Stimulated activated CD4-positive, alpha-beta T cell treated with anti-CD3 and anti-CD28 coated beads, Interleukin-4, amount 100 ng/mL, for 4 hours (primary cell): ENCODE measurements at regions not wholly inside any gene's neighbourhood (a gene's known extent, or its start where the extent isn't known, plus 50 kb on each side); places are given as distances from the start of the nearest gene placed in this dataset.

ENCODE experiments used
- DNase-seq, 2 experiments: peaks; one replicate each; pipeline ENCODE4 v3.0.0-alpha.2; 2020

GRCh38 chr17:79164913-79165695 is 90.5 kb downstream of the ENGASE start:
- DNase-seq: no peak

GRCh38 chr17:79164408-79164807 is 89.8 kb downstream of the ENGASE start:
- no peak for DNase-seq

- DNase-seq: no peak
These were observed 88.4 kb downstream of the ENGASE start for GRCh38 chr17:79163071-79163470.

GRCh38 chr17:79162012-79162963 is 87.7 kb downstream of the ENGASE start:
- no peak for DNase-seq

GRCh38 chr17:79160980-79161636 is 86.5 kb downstream of the ENGASE start:
- DNase-seq: no peak

GRCh38 chr17:79159926-79160325 is 85.3 kb downstream of the ENGASE start:
- no peak for DNase-seq

- no peak for DNase-seq
These were observed 84.8 kb downstream of the ENGASE start for GRCh38 chr17:79159471-79159870.

GRCh38 chr17:79156463-79157095 is 82.0 kb downstream of the ENGASE start:
- DNase-seq: no peak

GRCh38 chr17:79155701-79156100 is 81.1 kb downstream of the ENGASE start:
- no peak for DNase-seq

GRCh38 chr17:79154951-79155585 is 80.4 kb downstream of the ENGASE start:
- DNase-seq: no peak

- no peak for DNase-seq
These were observed 79.8 kb downstream of the ENGASE start for GRCh38 chr17:79154446-79154845.

GRCh38 chr17:79153367-79154130 is 78.9 kb downstream of the ENGASE start:
- DNase-seq: no peak

- DNase-seq: no peak
These were observed 78.0 kb downstream of the ENGASE start for GRCh38 chr17:79152636-79153035.

- DNase-seq: no peak
These were observed 77.5 kb downstream of the ENGASE start for GRCh38 chr17:79152110-79152509.

GRCh38 chr17:79150799-79151198 is 76.2 kb downstream of the ENGASE start:
- DNase-seq: no peak

GRCh38 chr17:79150035-79150733 is 75.6 kb downstream of the ENGASE start:
- DNase-seq: no peak

- no peak for DNase-seq
These were observed 74.0 kb downstream of the ENGASE start for GRCh38 chr17:79148584-79148983.

- DNase-seq: no peak
These were observed 73.3 kb downstream of the ENGASE start for GRCh38 chr17:79147746-79148506.

GRCh38 chr17:79146562-79146961 is 71.9 kb downstream of the ENGASE start:
- no peak for DNase-seq

GRCh38 chr17:79145548-79145947 is 70.9 kb downstream of the ENGASE start:
- DNase-seq: no peak
